Liver (tissue), 8 donors: ENCODE measurements at regions not wholly inside any gene's neighbourhood (a gene's known extent, or its start where the extent isn't known, plus 50 kb on each side); places are given as distances from the start of the nearest gene placed in this dataset.
A peak's percentile ranks its signal among the peaks of the same experiment; 100 is the strongest.

Experiments used
- DNase-seq: peaks from one replicate; pipeline ENCODE4 v3.0.0-alpha.2; 2017; ENCODE audit warnings: low spot score
- H3K27ac ChIP-seq, 2 donors: one replicate each; pipeline ENCODE4 v1.7.0; 2013; ENCODE audit warnings: inconsistent platforms in 2 of 2, low read length in 2 of 2, control low read depth in 1 of 2, low read depth in 1 of 2, mild to moderate bottlenecking in 1 of 2
- H3K27me3 ChIP-seq, 4 donors: one replicate each; pipeline versions ENCODE4 v1.6.1 to v1.7.0; 2013; ENCODE audit warnings: low read length in 3 of 4, inconsistent platforms in 1 of 4, mild to moderate bottlenecking in 1 of 4, moderate library complexity in 1 of 4; ENCODE audit not compliant: control insufficient read depth in 4 of 4, insufficient read depth in 4 of 4
- H3K36me3 ChIP-seq, 4 donors: one replicate each; pipeline versions ENCODE4 v1.6.1 to v1.7.0; 2013; ENCODE audit warnings: low read length in 3 of 4, mild to moderate bottlenecking in 3 of 4, low read depth in 1 of 4, moderate library complexity in 1 of 4; ENCODE audit not compliant: control insufficient read depth in 4 of 4, insufficient read depth in 3 of 4
- H3K4me1 ChIP-seq, 4 donors: one replicate each; pipeline versions ENCODE4 v1.6.1 to v1.7.0; 2013; ENCODE audit warnings: low read length in 3 of 4, mild to moderate bottlenecking in 3 of 4, moderate library complexity in 1 of 4; ENCODE audit not compliant: control insufficient read depth in 4 of 4, insufficient read depth in 4 of 4
- H3K4me3 ChIP-seq, 3 donors: one replicate each; pipeline versions ENCODE4 v1.6.1 to v1.7.0; 2013; ENCODE audit warnings: low read length in 3 of 3, control low read depth in 1 of 3, low read depth in 1 of 3, mild to moderate bottlenecking in 1 of 3
- H3K9ac ChIP-seq, 2 donors: one replicate each; pipeline ENCODE4 v1.7.0; 2013; ENCODE audit warnings: low read length in 2 of 2, mild to moderate bottlenecking in 2 of 2, moderate library complexity in 2 of 2, control low read depth in 1 of 2, low read depth in 1 of 2
- H3K9me3 ChIP-seq, 4 donors: one replicate each; pipeline versions ENCODE4 v1.6.1 to v1.7.0; 2013; ENCODE audit warnings: low read length in 3 of 4; ENCODE audit not compliant: control insufficient read depth in 4 of 4
- CTCF ChIP-seq: fragments of 150-350 bp; IDR thresholded peaks from 2 replicates; pipeline ENCODE4 v1.5.1; 2017; ENCODE audit warnings: improper control_type of control experiment, low read depth, low read length; ENCODE audit not compliant: missing input control
- EGR1 ChIP-seq, 2 donors: IDR thresholded peaks; 2 replicates each; pipeline ENCODE4 v1.6.1; 2016 to 2018; ENCODE audit warnings: antibody characterized with exemption in 2 of 2, low read depth in 2 of 2
- FOXA1 ChIP-seq: IDR thresholded peaks from 2 replicates; pipeline ENCODE4 v1.6.1; 2016; ENCODE audit warnings: antibody characterized with exemption
- FOXA2 ChIP-seq: IDR thresholded peaks from 2 replicates; pipeline ENCODE4 v1.6.1; 2016; ENCODE audit warnings: antibody characterized with exemption
- GABPA ChIP-seq, 2 donors: IDR thresholded peaks in 1 of 2; conservative IDR thresholded peaks in 1 of 2; 2 replicates each; pipeline ENCODE4 v1.6.1; 2016; ENCODE audit warnings: antibody characterized with exemption in 2 of 2, mild to moderate bottlenecking in 1 of 2, moderate library complexity in 1 of 2
- RAD21 ChIP-seq, 2 donors: IDR thresholded peaks; 2 replicates each; pipeline ENCODE4 v1.6.1; 2016; ENCODE audit warnings: antibody characterized with exemption in 2 of 2, mild to moderate bottlenecking in 2 of 2
- REST ChIP-seq: IDR thresholded peaks from 2 replicates; pipeline ENCODE4 v1.6.1; 2016; ENCODE audit warnings: antibody characterized with exemption, mild to moderate bottlenecking
- RXRA ChIP-seq, 2 donors: IDR thresholded peaks; 2 replicates each; pipeline ENCODE4 v1.6.1; 2017 to 2018; ENCODE audit warnings: antibody characterized with exemption in 2 of 2, mild to moderate bottlenecking in 1 of 2
- SP1 ChIP-seq: IDR thresholded peaks from 2 replicates; pipeline ENCODE4 v1.6.1; 2018; ENCODE audit warnings: antibody characterized with exemption, mild to moderate bottlenecking
- TAF1 ChIP-seq: conservative IDR thresholded peaks from 2 replicates; pipeline ENCODE4 v1.6.1; 2016; ENCODE audit warnings: antibody characterized with exemption, mild to moderate bottlenecking
- YY1 ChIP-seq: IDR thresholded peaks from 2 replicates; pipeline ENCODE4 v1.6.1; 2016; ENCODE audit warnings: antibody characterized with exemption, mild to moderate bottlenecking
- ZBTB33 ChIP-seq: IDR thresholded peaks from 2 replicates; pipeline ENCODE4 v1.6.1; 2016; ENCODE audit warnings: antibody characterized with exemption
- WGBS: extraction: QIAGEN DNeasy Blood & Tissue Kit; methylation state at CpG from one replicate; pipeline ENCODE4 v1.1.7; 2013; 5-methylcytosine and 5-hydroxymethylcytosine counted together
- donor health status: healthy.
- donor health status: healthy.
- donor health status: healthy.
- donor health status: healthy.
- donor health status: healthy.

GRCh38 chr13:92966900-92967299 is 259.7 kb upstream of the GPC6 start:
- 66% methylated on average over 6 of the region's 6 CpGs for WGBS
- no peaks in the 10 kb centered on the region for H3K36me3 ChIP-seq
- H3K9me3 ChIP-seq = no peaks in the 10 kb centered on the region
- H3K4me1 ChIP-seq = no peaks in the 10 kb centered on the region
- H3K9ac ChIP-seq = no peak overlapping the region
- no peak for DNase-seq
- H3K4me3 ChIP-seq = no peak overlapping the region
- no peak overlapping the region for H3K27ac ChIP-seq
- H3K27me3 ChIP-seq = no peaks in the 10 kb centered on the region
- TF ChIP-seq YY1 (no peak), GABPA (IDR thresholded peaks at IDR 0.05 in 1 of 2, conservative IDR thresholded peaks at IDR 0.05 in 1 of 2) (no peak), REST (no peak), TAF1 (no peak), SP1 (no peak), FOXA1 (no peak), RXRA (IDR thresholded peaks at IDR 0.05) (no peak), EGR1 (IDR thresholded peaks at IDR 0.05; ENCODE audit: low read depth in 2 of 2) (no peak), CTCF (no peak), FOXA2 (no peak)

GRCh38 chr13:92967923-92968322 is 258.7 kb upstream of the GPC6 start:
- Histone ChIP-seq H3K9ac (no peak overlapping the region), H3K36me3 (no peaks in the 10 kb centered on the region), H3K9me3 (no peaks in the 10 kb centered on the region), H3K4me3 (no peak overlapping the region), H3K27me3 (no peaks in the 10 kb centered on the region), H3K4me1 (no peaks in the 10 kb centered on the region), H3K27ac (no peak overlapping the region)
- TF ChIP-seq EGR1 (IDR thresholded peaks at IDR 0.05; ENCODE audit: low read depth in 2 of 2) (no peak), RAD21 (IDR thresholded peaks at IDR 0.05) (peak; percentile 66 to 71)
- 65% methylated on average over 3 of the region's 3 CpGs for WGBS
- no peak for DNase-seq

- Histone ChIP-seq H3K9me3 (no peaks in the 10 kb centered on the region), H3K27me3 (no peaks in the 10 kb centered on the region), H3K9ac (no peak overlapping the region), H3K27ac (no peak overlapping the region), H3K4me3 (no peak overlapping the region), H3K36me3 (no peaks in the 10 kb centered on the region), H3K4me1 (no peaks in the 10 kb centered on the region)
- no peak for DNase-seq
- TF ChIP-seq TAF1 (no peak), YY1 (no peak), ZBTB33 (no peak)
- WGBS = 88% methylated on average over 3 of the region's 3 CpGs
Observed at GRCh38 chr13:92972751-92973150, 253.9 kb upstream of the GPC6 start.
